Activated CD4-positive, alpha-beta T cell treated with anti-CD3 and anti-CD28 coated beads, Interleukin-2, Interleukin-4, amounts not matched to agents 100 ng/mL and 50 ng/mL, durations not matched to agents 16 hours and 8 hours (primary cell): ENCODE measurements at regions not wholly inside any gene's neighbourhood (a gene's known extent, or its start where the extent isn't known, plus 50 kb on each side); places are given as distances from the start of the nearest gene placed in this dataset.

Source experiments
- DNase-seq: peaks from one replicate; pipeline ENCODE4 v3.0.0-alpha.2; 2020; ENCODE audit warnings: low spot score

- DNase-seq, result no peak
These were observed 73.1 kb downstream of the RTP5 start for GRCh38 chr2:241942416-241943208.

GRCh38 chr2:241943209-241943850 lies 73.8 kb downstream of the RTP5 start:
- no peak for DNase-seq

- DNase-seq, result no peak
These were observed 74.5 kb downstream of the RTP5 start for GRCh38 chr2:241943961-241944575.

- DNase-seq, result no peak
These were observed 75.3 kb downstream of the RTP5 start for GRCh38 chr2:241944821-241945220.

GRCh38 chr2:241945311-241945710 lies 75.8 kb downstream of the RTP5 start:
- DNase-seq, result no peak

GRCh38 chr2:241945803-241946202 lies 76.3 kb downstream of the RTP5 start:
- no peak for DNase-seq

GRCh38 chr2:241946306-241947003 lies 76.9 kb downstream of the RTP5 start:
- no peak for DNase-seq

GRCh38 chr2:241947004-241947350 lies 77.4 kb downstream of the RTP5 start:
- no peak for DNase-seq

- DNase-seq, result no peak
These were observed 77.9 kb downstream of the RTP5 start for GRCh38 chr2:241947401-241947800.

GRCh38 chr2:241947876-241948275 lies 78.3 kb downstream of the RTP5 start:
- no peak for DNase-seq

GRCh38 chr2:241948299-241948897 lies 78.9 kb downstream of the RTP5 start:
- DNase-seq, result no peak

- DNase-seq, result no peak
These were observed 79.6 kb downstream of the RTP5 start for GRCh38 chr2:241948901-241949735.

- no peak for DNase-seq
These were observed 80.3 kb downstream of the RTP5 start for GRCh38 chr2:241949736-241950412.

GRCh38 chr2:241950413-241951315 lies 81.1 kb downstream of the RTP5 start:
- peak; percentile 55 for DNase-seq

GRCh38 chr2:241951316-241951700 lies 81.8 kb downstream of the RTP5 start:
- DNase-seq, result no peak

- no peak for DNase-seq
These were observed 82.4 kb downstream of the RTP5 start for GRCh38 chr2:241951920-241952319.

GRCh38 chr2:241952816-241953215 lies 83.3 kb downstream of the RTP5 start:
- DNase-seq, result no peak

GRCh38 chr2:241953324-241953928 lies 83.9 kb downstream of the RTP5 start:
- DNase-seq, result no peak

- DNase-seq, result no peak
These were observed 87.1 kb downstream of the RTP5 start for GRCh38 chr2:241956521-241957110.
